Suprapubic skin (tissue), 4 donors: ENCODE measurements at regions not wholly inside any gene's neighbourhood (a gene's known extent, or its start where the extent isn't known, plus 50 kb on each side); places are given as distances from the start of the nearest gene placed in this dataset.

ENCODE experiments used
- EP300 ChIP-seq: sonication (generic); formaldehyde crosslinking; IDR thresholded peaks from one replicate; pipeline ENCODE4 v1.6.1; 2017; ENCODE audit warnings: antibody characterized with exemption
- POLR2A ChIP-seq, 2 donors: fragments of 450-650 bp; IDR thresholded peaks; one replicate each; pipeline ENCODE4 v1.6.1; 2017; ENCODE audit warnings: antibody characterized with exemption in 2 of 2, mild to moderate bottlenecking in 2 of 2, moderate library complexity in 2 of 2
- POLR2AphosphoS5 ChIP-seq, 3 donors: sonication (generic); formaldehyde crosslinking; IDR thresholded peaks; one replicate each; pipeline ENCODE4 v1.6.1; 2017; ENCODE audit warnings: antibody characterized with exemption in 3 of 3
- TF ChIP-seq, protein P1 (sequence below), 2 donors: fragments of 200-600 bp in 1 of 2; fragments of 450-650 bp in 1 of 2; sonication (generic) in 1 of 2; IDR thresholded peaks; one replicate each; pipeline ENCODE4 v1.5.1; 2016 to 2019; ENCODE audit warnings: antibody characterized with exemption in 2 of 2, mild to moderate bottlenecking in 1 of 2, moderate library complexity in 1 of 2

DNA sequence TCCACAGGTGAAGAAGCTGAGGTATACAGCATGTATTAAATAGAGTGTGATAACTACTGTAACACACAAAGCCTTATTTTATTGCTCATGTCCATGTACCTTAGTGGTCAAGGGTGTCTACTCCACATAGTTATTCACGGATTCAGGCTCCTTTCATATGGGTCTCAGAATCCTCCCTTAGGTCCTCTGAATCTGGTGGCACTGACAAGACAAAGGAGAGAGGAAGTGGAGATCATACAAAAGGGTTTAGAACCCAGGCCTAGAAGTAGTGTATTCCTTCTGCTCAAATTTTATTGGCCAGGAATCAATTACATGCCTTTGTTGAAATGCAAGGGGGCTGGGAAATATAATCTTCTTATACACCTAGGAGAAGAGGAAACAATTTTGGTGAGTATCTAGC, 164.6 kb downstream of the PTEN start:
- TF ChIP-seq POLR2A (IDR thresholded peaks at IDR 0.05) (no peak), EP300 (no peak), POLR2AphosphoS5 (IDR thresholded peaks at IDR 0.05) (no peak)
- TF ChIP-seq, protein P1, sequence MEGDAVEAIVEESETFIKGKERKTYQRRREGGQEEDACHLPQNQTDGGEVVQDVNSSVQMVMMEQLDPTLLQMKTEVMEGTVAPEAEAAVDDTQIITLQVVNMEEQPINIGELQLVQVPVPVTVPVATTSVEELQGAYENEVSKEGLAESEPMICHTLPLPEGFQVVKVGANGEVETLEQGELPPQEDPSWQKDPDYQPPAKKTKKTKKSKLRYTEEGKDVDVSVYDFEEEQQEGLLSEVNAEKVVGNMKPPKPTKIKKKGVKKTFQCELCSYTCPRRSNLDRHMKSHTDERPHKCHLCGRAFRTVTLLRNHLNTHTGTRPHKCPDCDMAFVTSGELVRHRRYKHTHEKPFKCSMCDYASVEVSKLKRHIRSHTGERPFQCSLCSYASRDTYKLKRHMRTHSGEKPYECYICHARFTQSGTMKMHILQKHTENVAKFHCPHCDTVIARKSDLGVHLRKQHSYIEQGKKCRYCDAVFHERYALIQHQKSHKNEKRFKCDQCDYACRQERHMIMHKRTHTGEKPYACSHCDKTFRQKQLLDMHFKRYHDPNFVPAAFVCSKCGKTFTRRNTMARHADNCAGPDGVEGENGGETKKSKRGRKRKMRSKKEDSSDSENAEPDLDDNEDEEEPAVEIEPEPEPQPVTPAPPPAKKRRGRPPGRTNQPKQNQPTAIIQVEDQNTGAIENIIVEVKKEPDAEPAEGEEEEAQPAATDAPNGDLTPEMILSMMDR (IDR thresholded peaks at IDR 0.05): no peak
